DOHH2 (cell line): ENCODE measurements at regions not wholly inside any gene's neighbourhood (a gene's known extent, or its start where the extent isn't known, plus 50 kb on each side); places are given as distances from the start of the nearest gene placed in this dataset.

ENCODE experiments used
- H3F3A ChIP-seq: fragments of 200-600 bp; sonication (generic), shearing (Covaris generic); 2 replicates; pipeline ENCODE4 v1.6.0; 2016; ENCODE audit warnings: antibody characterized with exemption, mild to moderate bottlenecking; ENCODE audit not compliant: control insufficient read depth, insufficient read depth
- H3K27ac ChIP-seq: fragments of 200-600 bp; sonication (generic); 2 replicates; pipeline ENCODE4 v1.5.1; 2014; ENCODE audit warnings: low read depth, mild to moderate bottlenecking, low read length, moderate library complexity
- H3K27me3 ChIP-seq: fragments of 200-600 bp; sonication (generic); 2 replicates; pipeline ENCODE4 v1.6.1; 2014; ENCODE audit warnings: mild to moderate bottlenecking, low read length, mixed read lengths; ENCODE audit not compliant: control insufficient read depth
- H3K36me3 ChIP-seq: fragments of 200-600 bp; sonication (generic); 2 replicates; pipeline ENCODE4 v1.6.1; 2014; ENCODE audit warnings: mild to moderate bottlenecking, low read length, moderate library complexity, mixed read lengths; ENCODE audit not compliant: control insufficient read depth
- H3K4me1 ChIP-seq: fragments of 200-600 bp; sonication (generic); 2 replicates; pipeline ENCODE4 v1.6.1; 2014; ENCODE audit warnings: mild to moderate bottlenecking, low read length, mixed read lengths; ENCODE audit not compliant: control insufficient read depth
- H3K4me2 ChIP-seq: fragments of 200-600 bp; sonication (generic); 2 replicates; pipeline ENCODE4 v1.6.0; 2014; ENCODE audit warnings: mild to moderate bottlenecking, low read length, moderate library complexity
- H3K4me3 ChIP-seq: fragments of 200-600 bp; sonication (generic); 2 replicates; pipeline ENCODE4 v1.5.1; 2014; ENCODE audit warnings: mild to moderate bottlenecking, low read length, mixed read lengths
- H3K79me2 ChIP-seq: fragments of 200-600 bp; sonication (generic); 2 replicates; pipeline ENCODE4 v1.6.1; 2014; ENCODE audit warnings: mild to moderate bottlenecking, low read length, mixed read lengths; ENCODE audit not compliant: control insufficient read depth
- H3K9me2 ChIP-seq: fragments of 200-600 bp; sonication (generic); replicated peaks from 2 replicates; pipeline ENCODE4 v1.6.1; 2014; ENCODE audit warnings: mild to moderate bottlenecking, low read length, mixed read lengths; ENCODE audit not compliant: control insufficient read depth
- H3K9me3 ChIP-seq: fragments of 200-600 bp; sonication (generic); 2 replicates; pipeline ENCODE4 v1.6.1; 2014; ENCODE audit warnings: antibody characterized with exemption, low read length, mixed read lengths; ENCODE audit not compliant: control insufficient read depth, insufficient read depth
- H4K20me1 ChIP-seq: fragments of 200-600 bp; sonication (generic); 2 replicates; pipeline ENCODE4 v1.6.0; 2014; ENCODE audit warnings: low read depth, mild to moderate bottlenecking, antibody characterized with exemption, low read length, moderate library complexity; ENCODE audit not compliant: control insufficient read depth, insufficient read depth
- EZH2phosphoT487 ChIP-seq: fragments of 200-600 bp; sonication (generic); IDR thresholded peaks from 2 replicates; pipeline ENCODE4 v1.6.1; 2017; ENCODE audit warnings: borderline replicate concordance, mild to moderate bottlenecking, antibody characterized with exemption, low read length, moderate library complexity, mixed read lengths
- TF ChIP-seq, protein P1 (sequence below): fragments of 200-600 bp; sonication (generic); IDR thresholded peaks from one replicate; pipeline ENCODE4 v1.5.1; 2014; ENCODE audit warnings: antibody characterized with exemption, mild to moderate bottlenecking, low read depth, low read length; ENCODE audit not compliant: poor library complexity, severe bottlenecking

DNA sequence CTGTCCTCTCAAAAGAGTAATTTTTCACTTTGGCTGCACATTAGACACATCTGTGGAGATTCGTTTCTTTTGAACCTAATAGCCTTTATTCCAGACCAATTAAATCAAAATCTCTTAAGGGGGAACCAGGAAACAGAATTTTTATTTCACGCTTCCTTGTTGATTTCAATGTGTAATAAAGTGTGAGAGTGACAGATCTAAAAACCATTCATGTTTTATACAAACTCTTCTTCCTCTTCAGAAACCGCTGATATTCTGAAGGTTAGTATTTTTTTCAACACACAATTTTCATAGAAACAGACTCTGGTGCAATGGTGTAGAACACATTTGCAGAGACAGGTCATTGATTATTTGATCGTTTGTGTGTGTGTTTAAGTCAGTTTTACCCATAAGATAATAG lies 1469.8 kb downstream of the EFNA5 start:
- H3K9me3 ChIP-seq = no peaks in the 10 kb centered on the region
- no peak overlapping the region for H3K4me2 ChIP-seq
- no peaks in the 10 kb centered on the region for H3K4me1 ChIP-seq
- H4K20me1 ChIP-seq = no peaks in the 10 kb centered on the region
- no peak for TF ChIP-seq EZH2phosphoT487
- TF ChIP-seq, protein P1, sequence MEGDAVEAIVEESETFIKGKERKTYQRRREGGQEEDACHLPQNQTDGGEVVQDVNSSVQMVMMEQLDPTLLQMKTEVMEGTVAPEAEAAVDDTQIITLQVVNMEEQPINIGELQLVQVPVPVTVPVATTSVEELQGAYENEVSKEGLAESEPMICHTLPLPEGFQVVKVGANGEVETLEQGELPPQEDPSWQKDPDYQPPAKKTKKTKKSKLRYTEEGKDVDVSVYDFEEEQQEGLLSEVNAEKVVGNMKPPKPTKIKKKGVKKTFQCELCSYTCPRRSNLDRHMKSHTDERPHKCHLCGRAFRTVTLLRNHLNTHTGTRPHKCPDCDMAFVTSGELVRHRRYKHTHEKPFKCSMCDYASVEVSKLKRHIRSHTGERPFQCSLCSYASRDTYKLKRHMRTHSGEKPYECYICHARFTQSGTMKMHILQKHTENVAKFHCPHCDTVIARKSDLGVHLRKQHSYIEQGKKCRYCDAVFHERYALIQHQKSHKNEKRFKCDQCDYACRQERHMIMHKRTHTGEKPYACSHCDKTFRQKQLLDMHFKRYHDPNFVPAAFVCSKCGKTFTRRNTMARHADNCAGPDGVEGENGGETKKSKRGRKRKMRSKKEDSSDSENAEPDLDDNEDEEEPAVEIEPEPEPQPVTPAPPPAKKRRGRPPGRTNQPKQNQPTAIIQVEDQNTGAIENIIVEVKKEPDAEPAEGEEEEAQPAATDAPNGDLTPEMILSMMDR = no peak
- no peaks in the 10 kb centered on the region for H3K36me3 ChIP-seq
- no peaks in the 10 kb centered on the region for H3K9me2 ChIP-seq
- no peaks in the 10 kb centered on the region for H3F3A ChIP-seq
- H3K79me2 ChIP-seq = no peaks in the 10 kb centered on the region
- H3K27me3 ChIP-seq = no peaks in the 10 kb centered on the region
- H3K4me3 ChIP-seq = no peak overlapping the region
- no peak overlapping the region for H3K27ac ChIP-seq

DNA sequence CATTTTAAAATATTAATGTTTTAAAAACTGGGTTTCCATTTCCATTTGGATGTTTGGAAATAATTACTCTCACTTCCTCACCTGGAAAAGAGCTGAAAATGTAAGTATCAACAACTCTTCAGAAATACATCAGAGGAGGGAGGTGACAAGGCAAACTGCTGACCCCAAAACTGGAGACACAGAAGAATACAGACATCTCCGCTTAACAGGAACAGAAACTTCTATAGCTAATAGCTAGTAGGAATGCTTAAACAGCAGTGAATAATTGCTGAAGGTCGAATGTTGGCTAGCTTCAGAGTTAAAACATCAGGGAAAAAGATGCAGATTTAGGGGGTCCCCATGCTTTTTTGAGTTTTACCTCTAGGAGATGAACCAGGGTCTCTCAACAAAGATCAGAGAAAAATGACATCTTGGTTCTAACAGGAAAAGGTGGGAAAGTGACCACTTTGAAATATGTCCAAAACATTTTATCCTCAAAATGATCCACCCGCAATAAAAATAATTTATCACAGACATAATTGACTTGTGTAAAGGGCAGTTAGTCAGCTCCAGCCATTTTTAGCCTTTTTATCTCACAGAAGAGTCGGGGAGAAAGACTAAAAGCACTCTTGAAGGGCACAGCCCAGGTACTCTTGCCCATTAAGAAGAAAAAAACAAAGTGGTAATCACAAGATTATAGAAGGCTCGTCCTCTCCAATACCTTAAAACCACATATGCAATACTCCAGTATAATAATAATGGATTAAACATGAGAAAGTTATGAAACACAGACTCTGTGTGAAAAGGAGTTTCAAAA lies 1474.9 kb downstream of the EFNA5 start:
- Histone ChIP-seq H3K79me2 (no peaks in the 10 kb centered on the region), H3K4me2 (no peak overlapping the region), H3K27ac (no peak overlapping the region), H4K20me1 (no peaks in the 10 kb centered on the region), H3K4me1 (no peaks in the 10 kb centered on the region), H3K9me3 (no peaks in the 10 kb centered on the region), H3K4me3 (no peak overlapping the region), H3F3A (no peaks in the 10 kb centered on the region), H3K36me3 (no peaks in the 10 kb centered on the region), H3K9me2 (no peaks in the 10 kb centered on the region), H3K27me3 (no peaks in the 10 kb centered on the region)
- TF ChIP-seq, protein P1 = no peak
- no peak for TF ChIP-seq EZH2phosphoT487

DNA sequence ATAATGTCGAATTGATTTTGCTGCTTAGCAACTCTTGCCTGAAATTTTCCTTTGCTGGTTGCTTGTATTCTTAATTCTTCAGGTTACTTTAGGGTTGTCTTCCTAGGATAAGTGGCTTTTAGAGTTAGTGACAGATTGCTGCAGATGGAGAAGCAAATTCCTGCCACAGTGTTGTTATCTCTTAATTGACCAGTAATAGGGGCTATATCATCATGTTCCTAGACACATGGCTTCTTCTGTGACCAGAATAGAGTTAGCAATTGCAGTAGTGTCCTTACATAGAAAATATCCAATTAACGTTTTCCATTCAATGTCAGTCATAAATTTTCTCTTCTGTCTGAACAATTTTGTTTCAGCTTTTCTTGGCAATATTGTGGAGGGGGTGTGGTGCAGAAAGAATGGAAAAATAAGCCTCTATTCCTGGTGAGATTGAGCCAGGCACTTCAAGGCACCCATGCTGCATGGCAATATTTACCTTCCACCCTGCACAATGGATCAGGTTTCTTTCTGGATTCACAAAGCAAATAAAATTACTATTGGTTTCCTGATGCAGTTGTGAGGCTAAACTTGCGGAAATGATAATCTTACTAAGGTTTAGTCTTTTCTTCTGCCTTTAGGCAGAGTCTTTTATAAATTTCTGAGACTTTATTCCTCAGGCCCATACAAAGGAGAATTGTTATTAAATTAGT lies 1481.5 kb downstream of the EFNA5 start:
- no peaks in the 10 kb centered on the region for H3K9me3 ChIP-seq
- no peaks in the 10 kb centered on the region for H3F3A ChIP-seq
- no peak overlapping the region for H3K4me3 ChIP-seq
- no peaks in the 10 kb centered on the region for H3K27me3 ChIP-seq
- H3K4me1 ChIP-seq = no peaks in the 10 kb centered on the region
- TF ChIP-seq, protein P1 = no peak
- no peak for TF ChIP-seq EZH2phosphoT487
- H3K79me2 ChIP-seq = no peaks in the 10 kb centered on the region
- no peak overlapping the region for H3K4me2 ChIP-seq
- H3K36me3 ChIP-seq = no peaks in the 10 kb centered on the region
- no peaks in the 10 kb centered on the region for H4K20me1 ChIP-seq
- H3K9me2 ChIP-seq = no peaks in the 10 kb centered on the region
- no peak overlapping the region for H3K27ac ChIP-seq
